Mucosa of descending colon (tissue), 3 donors: ENCODE measurements at regions not wholly inside any gene's neighbourhood (a gene's known extent, or its start where the extent isn't known, plus 50 kb on each side); places are given as distances from the start of the nearest gene placed in this dataset.

Source experiments
- ATAC-seq: fragments of 200-7000 bp; cut with Tn5 transposase; one replicate; pipeline ENCODE4 v1.9.1; 2020; ENCODE audit warnings: mild to moderate bottlenecking, moderate library complexity
- DNase-seq, 3 donors: peaks; one replicate each; pipeline ENCODE4 v3.0.0-alpha.2; 2020
- H3K36me3 ChIP-seq: fragments of 200-600 bp; one replicate; pipeline ENCODE4 v1.8.0; 2021; ENCODE audit warnings: low read depth, mild to moderate bottlenecking
- H3K4me1 ChIP-seq: fragments of 200-600 bp; one replicate; pipeline ENCODE4 v1.8.0; 2021; ENCODE audit warnings: low read depth, mild to moderate bottlenecking
- H3K4me3 ChIP-seq: fragments of 200-600 bp; one replicate; pipeline ENCODE4 v1.8.0; 2021; ENCODE audit warnings: mild to moderate bottlenecking
- H3K9me3 ChIP-seq: fragments of 200-600 bp; one replicate; pipeline ENCODE4 v1.8.0; 2021; ENCODE audit warnings: mild to moderate bottlenecking
- intact Hi-C, 2 donors: fragments of 100-400 bp; cut with DNase I in 1 of 2; cut with micrococcal nuclease in 1 of 2; formaldehyde crosslinking; loops; one replicate each; pipeline versions ENCODE4 v1.11.0 to v1.11.1; 2022; cut with DNase I, micrococcal nuclease
- TF ChIP-seq, protein P1 (sequence below): fragments of 200-600 bp; IDR thresholded peaks from one replicate; pipeline ENCODE4 v1.8.0; 2022; ENCODE audit warnings: antibody characterized with exemption, mild to moderate bottlenecking
- donor health status: DM: no; HTN: no; CAD: no; lungs with moderate emphysema.
- donor health status: DM: no; HTN: no; CAD: no.
- donor health status: DM: no; HTN: yes; CAD: no.

GRCh38 chr16:25637236-25637635, 54.5 kb upstream of the HS3ST4 start:
- intact Hi-C loops, result no loop called here
- DNase-seq, result no peak
- H3K4me3 ChIP-seq, result no peak overlapping the region
- H3K36me3 ChIP-seq, result no peaks in the 10 kb centered on the region
- no peaks in the 10 kb centered on the region for H3K9me3 ChIP-seq
- TF ChIP-seq, protein P1, sequence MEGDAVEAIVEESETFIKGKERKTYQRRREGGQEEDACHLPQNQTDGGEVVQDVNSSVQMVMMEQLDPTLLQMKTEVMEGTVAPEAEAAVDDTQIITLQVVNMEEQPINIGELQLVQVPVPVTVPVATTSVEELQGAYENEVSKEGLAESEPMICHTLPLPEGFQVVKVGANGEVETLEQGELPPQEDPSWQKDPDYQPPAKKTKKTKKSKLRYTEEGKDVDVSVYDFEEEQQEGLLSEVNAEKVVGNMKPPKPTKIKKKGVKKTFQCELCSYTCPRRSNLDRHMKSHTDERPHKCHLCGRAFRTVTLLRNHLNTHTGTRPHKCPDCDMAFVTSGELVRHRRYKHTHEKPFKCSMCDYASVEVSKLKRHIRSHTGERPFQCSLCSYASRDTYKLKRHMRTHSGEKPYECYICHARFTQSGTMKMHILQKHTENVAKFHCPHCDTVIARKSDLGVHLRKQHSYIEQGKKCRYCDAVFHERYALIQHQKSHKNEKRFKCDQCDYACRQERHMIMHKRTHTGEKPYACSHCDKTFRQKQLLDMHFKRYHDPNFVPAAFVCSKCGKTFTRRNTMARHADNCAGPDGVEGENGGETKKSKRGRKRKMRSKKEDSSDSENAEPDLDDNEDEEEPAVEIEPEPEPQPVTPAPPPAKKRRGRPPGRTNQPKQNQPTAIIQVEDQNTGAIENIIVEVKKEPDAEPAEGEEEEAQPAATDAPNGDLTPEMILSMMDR, result no peak
- H3K4me1 ChIP-seq, result no peaks in the 10 kb centered on the region
- no peak for ATAC-seq

- no peak overlapping the region for H3K4me3 ChIP-seq
- no peaks in the 10 kb centered on the region for H3K9me3 ChIP-seq
- TF ChIP-seq, protein P1, result no peak
- DNase-seq (no peak), ATAC-seq (no peak)
- H3K4me1 ChIP-seq, result no peaks in the 10 kb centered on the region
- intact Hi-C loops, result no loop called here
- H3K36me3 ChIP-seq, result no peaks in the 10 kb centered on the region
Observed at GRCh38 chr16:25636662-25637061, 55.1 kb upstream of the HS3ST4 start.

DNA sequence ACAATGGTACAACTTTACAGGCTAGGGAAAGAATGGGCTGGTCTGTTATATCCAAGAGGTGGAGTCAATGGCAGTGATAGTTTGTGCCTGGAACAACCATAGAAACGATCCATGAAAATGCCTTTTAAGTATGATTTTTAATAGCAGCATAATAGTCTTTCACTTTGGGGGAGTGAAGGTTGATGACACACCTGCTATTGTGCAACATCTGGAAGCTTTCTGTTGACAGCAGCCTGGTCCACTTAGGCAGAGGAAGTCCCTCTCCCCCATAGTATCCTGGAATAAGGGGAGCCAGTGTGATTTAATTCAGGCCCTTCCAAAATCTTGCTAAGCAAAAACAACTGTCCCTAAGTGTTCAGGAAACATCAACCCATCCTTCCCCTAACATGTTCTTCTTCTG, 56.3 kb upstream of the HS3ST4 start:
- TF ChIP-seq, protein P1, result no peak
- ATAC-seq (no peak), DNase-seq (no peak)
- Histone ChIP-seq H3K4me3 (no peak overlapping the region), H3K4me1 (no peaks in the 10 kb centered on the region), H3K9me3 (no peaks in the 10 kb centered on the region), H3K36me3 (no peaks in the 10 kb centered on the region)
- intact Hi-C loops, result no loop called here

- TF ChIP-seq, protein P1, result no peak
- no peak overlapping the region for H3K4me3 ChIP-seq
- H3K9me3 ChIP-seq, result no peaks in the 10 kb centered on the region
- no peaks in the 10 kb centered on the region for H3K36me3 ChIP-seq
- H3K4me1 ChIP-seq, result no peaks in the 10 kb centered on the region
- intact Hi-C loops, result no loop called here
- ATAC-seq (no peak), DNase-seq (no peak)
Observed at GRCh38 chr16:25633549-25633948, 58.2 kb upstream of the HS3ST4 start.

GRCh38 chr16:25628766-25629165, 63.0 kb upstream of the HS3ST4 start:
- TF ChIP-seq, protein P1, result no peak
- no peaks in the 10 kb centered on the region for H3K4me1 ChIP-seq
- no peaks in the 10 kb centered on the region for H3K36me3 ChIP-seq
- H3K4me3 ChIP-seq, result no peak overlapping the region
- intact Hi-C loops, result no loop called here
- H3K9me3 ChIP-seq, result no peaks in the 10 kb centered on the region
- ATAC-seq, result no peak
- no peak for DNase-seq

DNA sequence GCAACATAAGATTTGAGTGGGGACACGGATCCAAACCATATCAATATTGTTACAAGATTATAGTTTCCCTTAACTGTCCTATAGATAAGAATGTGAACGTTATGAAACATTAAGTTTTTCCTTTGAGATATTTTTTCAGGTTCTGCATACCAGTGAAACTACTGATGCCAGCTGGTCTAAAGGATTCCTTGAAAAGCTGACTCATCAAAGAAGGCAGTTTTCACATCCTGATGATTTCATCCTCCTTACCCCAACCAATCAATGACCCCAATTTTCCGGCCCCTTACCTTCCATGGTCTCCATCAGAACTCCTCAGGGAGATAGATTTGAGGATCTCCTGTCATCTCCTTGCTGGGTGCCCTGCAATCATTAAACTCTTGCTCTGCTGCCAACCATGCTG, 64.1 kb upstream of the HS3ST4 start:
- H3K4me1 ChIP-seq, result no peaks in the 10 kb centered on the region
- H3K4me3 ChIP-seq, result no peak overlapping the region
- intact Hi-C loops, result no loop called here
- H3K36me3 ChIP-seq, result no peaks in the 10 kb centered on the region
- TF ChIP-seq, protein P1, result no peak
- ATAC-seq (no peak), DNase-seq (no peak)
- no peaks in the 10 kb centered on the region for H3K9me3 ChIP-seq
